Trophoblast cell (in vitro differentiated cells and primary cell): ENCODE measurements at regions not wholly inside any gene's neighbourhood (a gene's known extent, or its start where the extent isn't known, plus 50 kb on each side); places are given as distances from the start of the nearest gene placed in this dataset.

Source experiments
- DNase-seq, 2 donors: peaks; one replicate each; pipeline ENCODE4 v3.0.0-alpha.2; 2016
- H2AFZ ChIP-seq: 2 replicates; pipeline ENCODE4 v1.6.1; 2013; ENCODE audit warnings: low read length, moderate library complexity, mild to moderate bottlenecking; ENCODE audit not compliant: insufficient read depth, poor library complexity
- H2AK5ac ChIP-seq: 2 replicates; pipeline ENCODE4 v1.6.1; 2013; ENCODE audit warnings: mild to moderate bottlenecking, low read length
- H2BK120ac ChIP-seq: 2 replicates; pipeline ENCODE4 v1.6.1; 2013; ENCODE audit warnings: low read length, mild to moderate bottlenecking, moderate library complexity; ENCODE audit not compliant: insufficient read depth, poor library complexity
- H2BK12ac ChIP-seq: 2 replicates; pipeline ENCODE4 v1.6.1; 2013; ENCODE audit warnings: mild to moderate bottlenecking, low read length, moderate library complexity
- H2BK5ac ChIP-seq: 2 replicates; pipeline ENCODE4 v1.6.1; 2013; ENCODE audit warnings: low read length, low read depth, moderate library complexity, mild to moderate bottlenecking; ENCODE audit not compliant: poor library complexity
- H3K14ac ChIP-seq: 2 replicates; pipeline ENCODE4 v1.6.1; 2013; ENCODE audit warnings: mild to moderate bottlenecking, low read length
- H3K18ac ChIP-seq: 2 replicates; pipeline ENCODE4 v1.6.1; 2013; ENCODE audit warnings: mild to moderate bottlenecking, low read length
- H3K23ac ChIP-seq: 2 replicates; pipeline ENCODE4 v1.6.1; 2013; ENCODE audit warnings: low read length
- H3K27ac ChIP-seq: 2 replicates; pipeline ENCODE4 v1.5.1; 2013; ENCODE audit warnings: low read depth, mild to moderate bottlenecking, inconsistent platforms, low read length, moderate library complexity
- H3K27me3 ChIP-seq: 2 replicates; pipeline ENCODE4 v1.6.1; 2013; ENCODE audit warnings: inconsistent platforms, mild to moderate bottlenecking, low read length, moderate library complexity; ENCODE audit not compliant: insufficient read depth
- H3K36me3 ChIP-seq, 2 experiments: 1 replicate in 1 of 2; 2 replicates in 1 of 2; pipeline ENCODE4 v1.6.1; 2013; ENCODE audit warnings: low read length in 2 of 2, mild to moderate bottlenecking in 2 of 2, moderate library complexity in 1 of 2; ENCODE audit not compliant: insufficient read depth in 2 of 2, control insufficient read depth in 1 of 2
- H3K4ac ChIP-seq: 2 replicates; pipeline ENCODE4 v1.6.1; 2013; ENCODE audit warnings: low read depth, mild to moderate bottlenecking, low read length, moderate library complexity
- H3K4me1 ChIP-seq, 2 experiments: 1 replicate in 1 of 2; 2 replicates in 1 of 2; pipeline ENCODE4 v1.6.1; 2013; ENCODE audit warnings: low read length in 2 of 2, mild to moderate bottlenecking in 2 of 2, moderate library complexity in 1 of 2; ENCODE audit not compliant: insufficient read depth in 2 of 2, control insufficient read depth in 1 of 2
- H3K4me2 ChIP-seq: 2 replicates; pipeline ENCODE4 v1.6.1; 2013; ENCODE audit warnings: inconsistent platforms, mild to moderate bottlenecking, low read length, moderate library complexity
- H3K4me3 ChIP-seq: 2 replicates; pipeline ENCODE4 v1.5.1; 2013; ENCODE audit warnings: mild to moderate bottlenecking, low read depth, low read length, inconsistent platforms
- H3K79me1 ChIP-seq: one replicate; pipeline ENCODE4 v1.6.1; 2013; ENCODE audit warnings: low read length
- H3K79me2 ChIP-seq: 2 replicates; pipeline ENCODE4 v1.6.1; 2013; ENCODE audit warnings: low read length, mild to moderate bottlenecking; ENCODE audit not compliant: control insufficient read depth, insufficient read depth, poor library complexity
- H3K9ac ChIP-seq: 2 replicates; pipeline ENCODE4 v1.6.1; 2013; ENCODE audit warnings: mild to moderate bottlenecking, low read length
- H3K9me3 ChIP-seq: 2 replicates; pipeline ENCODE4 v1.6.1; 2013; ENCODE audit warnings: low read depth, mild to moderate bottlenecking, control low read depth, inconsistent platforms, low read length; ENCODE audit not compliant: insufficient read depth
- H4K12ac ChIP-seq: 2 replicates; pipeline ENCODE4 v1.6.1; 2013; ENCODE audit warnings: low read depth, mild to moderate bottlenecking, low read length, moderate library complexity
- H4K8ac ChIP-seq: 2 replicates; pipeline ENCODE4 v1.6.1; 2013; ENCODE audit warnings: low read depth, mild to moderate bottlenecking, low read length, moderate library complexity
- H4K91ac ChIP-seq: one replicate; pipeline ENCODE4 v1.6.1; 2013; ENCODE audit warnings: low read depth, mild to moderate bottlenecking, low read length, moderate library complexity
- WGBS: extraction: QIAGEN DNeasy Blood & Tissue Kit; methylation state at CpG from one replicate; pipeline ENCODE4 v1.1.7; 2013; ENCODE audit warnings: missing lambda C conversion rate; ENCODE audit not compliant: insufficient read length, insufficient coverage; ENCODE audit errors: extremely low coverage; 5-methylcytosine and 5-hydroxymethylcytosine counted together

DNA sequence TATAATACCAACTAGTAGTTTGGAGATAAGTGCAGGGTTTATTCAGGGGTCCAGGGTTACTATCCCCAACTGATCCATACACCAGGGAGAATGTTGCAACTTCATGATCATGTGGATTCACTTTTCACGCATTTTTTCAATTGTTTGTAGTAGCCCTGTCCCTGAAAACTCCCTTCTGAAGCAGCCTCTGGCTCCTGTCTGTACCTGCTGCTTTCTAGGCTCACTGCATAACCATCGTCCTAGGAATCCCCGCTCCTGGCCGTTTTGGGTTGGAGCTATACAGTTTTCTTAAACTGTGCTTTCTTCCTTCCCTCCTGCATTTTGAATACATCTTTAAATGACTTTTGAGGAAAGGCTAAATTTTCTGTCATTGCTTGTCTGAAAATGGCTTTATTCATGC is 154.1 kb downstream of the SDHAF3 start:
- H4K91ac ChIP-seq = no peak overlapping the region
- no peaks in the 10 kb centered on the region for H3K79me2 ChIP-seq
- no peak overlapping the region for H2AFZ ChIP-seq
- no peaks in the 10 kb centered on the region for H3K79me1 ChIP-seq
- no peak overlapping the region for H4K8ac ChIP-seq
- DNase-seq = no peak
- no peaks in the 10 kb centered on the region for H3K27me3 ChIP-seq
- H3K27ac ChIP-seq = no peak overlapping the region
- H2BK12ac ChIP-seq = no peak overlapping the region
- H2BK5ac ChIP-seq = no peak overlapping the region
- no peak overlapping the region for H3K4me3 ChIP-seq
- H3K4ac ChIP-seq = no peak overlapping the region
- no peaks in the 10 kb centered on the region for H3K9me3 ChIP-seq
- no peaks in the 10 kb centered on the region for H3K4me1 ChIP-seq
- no peak overlapping the region for H3K9ac ChIP-seq
- H2AK5ac ChIP-seq = no peak overlapping the region
- no peak overlapping the region for H4K12ac ChIP-seq
- no peak overlapping the region for H3K14ac ChIP-seq
- WGBS = no CpG with 5 or more reads among the region's 4 CpGs
- no peak overlapping the region for H3K4me2 ChIP-seq
- no peak overlapping the region for H3K18ac ChIP-seq
- H3K23ac ChIP-seq = no peak overlapping the region
- no peak overlapping the region for H2BK120ac ChIP-seq
- no peaks in the 10 kb centered on the region for H3K36me3 ChIP-seq

DNA sequence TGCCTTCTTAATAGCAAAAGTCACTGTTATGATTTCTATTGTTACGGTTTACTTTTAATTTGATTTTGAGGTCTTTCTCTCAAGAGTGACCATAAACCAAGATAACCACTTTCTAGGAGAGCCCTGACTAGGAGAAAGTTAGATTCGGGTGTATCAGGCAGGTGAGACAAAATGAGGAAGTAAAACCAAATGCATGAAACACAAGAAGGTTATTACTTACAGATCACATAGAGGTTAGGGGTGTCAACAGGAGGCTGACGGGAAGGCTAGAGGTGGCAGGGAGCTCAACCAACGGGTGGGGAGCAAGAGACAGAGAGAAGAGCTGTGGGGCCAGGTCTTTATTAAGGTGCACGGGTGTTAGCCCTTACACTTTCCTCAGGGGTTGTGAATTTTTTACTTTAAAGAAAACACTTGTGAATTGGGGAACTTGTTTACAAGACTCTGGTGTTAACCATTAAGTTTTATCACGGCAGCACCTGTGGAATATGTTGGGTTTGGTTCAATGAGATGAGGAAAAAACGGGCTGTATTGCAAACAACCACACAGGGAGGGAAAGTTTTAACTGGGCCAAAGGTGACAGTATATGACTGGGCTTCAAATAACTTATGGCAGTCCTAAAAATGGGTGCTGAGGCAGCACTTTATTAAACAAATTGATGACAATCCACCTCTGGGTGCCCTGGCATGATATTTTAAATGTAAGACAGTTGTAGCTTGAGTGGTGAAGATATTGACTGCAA is 154.9 kb downstream of the SDHAF3 start:
- Histone ChIP-seq H2BK12ac (no peak overlapping the region), H3K4me3 (no peak overlapping the region), H2AFZ (no peak overlapping the region), H3K9me3 (no peaks in the 10 kb centered on the region), H2BK120ac (no peak overlapping the region), H3K27ac (no peak overlapping the region), H3K79me2 (no peaks in the 10 kb centered on the region), H4K91ac (no peak overlapping the region), H3K4ac (no peak overlapping the region), H3K4me1 (no peaks in the 10 kb centered on the region), H2BK5ac (no peak overlapping the region), H4K8ac (no peak overlapping the region), H3K36me3 (no peaks in the 10 kb centered on the region), H4K12ac (no peak overlapping the region), H3K4me2 (no peak overlapping the region), H3K23ac (no peak overlapping the region), H3K27me3 (no peaks in the 10 kb centered on the region), H3K18ac (no peak overlapping the region), H2AK5ac (no peak overlapping the region), H3K14ac (no peak overlapping the region), H3K79me1 (no peaks in the 10 kb centered on the region), H3K9ac (no peak overlapping the region)
- no CpG with 5 or more reads among the region's 7 CpGs for WGBS
- no peak for DNase-seq

DNA sequence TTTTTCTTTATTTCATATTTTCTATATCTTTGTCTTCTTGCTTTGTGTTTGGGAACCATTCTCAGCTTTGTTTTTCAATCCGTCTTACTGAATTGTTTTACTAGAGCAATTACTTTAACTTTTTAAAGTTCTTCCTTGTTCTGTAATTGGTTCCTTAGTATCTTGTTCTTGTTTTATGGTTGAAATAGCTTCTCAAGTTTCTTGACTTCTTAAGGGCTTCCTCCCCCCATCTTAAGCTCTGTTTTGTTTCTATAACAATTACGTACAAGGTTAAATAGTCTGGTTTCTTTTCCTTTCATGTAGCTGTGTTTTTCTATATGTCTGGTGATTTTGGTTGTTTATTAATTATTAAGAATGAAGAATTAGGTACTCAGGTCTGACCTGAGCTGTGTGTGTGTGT is 158.0 kb downstream of the SDHAF3 start:
- WGBS = no CpG with 5 or more reads among the region's 2 CpGs
- no peaks in the 10 kb centered on the region for H3K79me1 ChIP-seq
- H3K4me3 ChIP-seq = no peak overlapping the region
- no peak overlapping the region for H2BK120ac ChIP-seq
- H4K12ac ChIP-seq = no peak overlapping the region
- H2BK12ac ChIP-seq = no peak overlapping the region
- H3K4me1 ChIP-seq = no peaks in the 10 kb centered on the region
- no peaks in the 10 kb centered on the region for H3K27me3 ChIP-seq
- H3K36me3 ChIP-seq = no peaks in the 10 kb centered on the region
- no peak overlapping the region for H4K8ac ChIP-seq
- H4K91ac ChIP-seq = no peak overlapping the region
- H3K79me2 ChIP-seq = no peaks in the 10 kb centered on the region
- no peak overlapping the region for H3K9ac ChIP-seq
- DNase-seq = no peak
- H2AK5ac ChIP-seq = no peak overlapping the region
- no peak overlapping the region for H3K18ac ChIP-seq
- H3K23ac ChIP-seq = no peak overlapping the region
- no peaks in the 10 kb centered on the region for H3K9me3 ChIP-seq
- no peak overlapping the region for H2AFZ ChIP-seq
- no peak overlapping the region for H2BK5ac ChIP-seq
- no peak overlapping the region for H3K4ac ChIP-seq
- no peak overlapping the region for H3K14ac ChIP-seq
- H3K4me2 ChIP-seq = no peak overlapping the region
- H3K27ac ChIP-seq = no peak overlapping the region

- H2BK5ac ChIP-seq = no peak overlapping the region
- H2BK120ac ChIP-seq = no peak overlapping the region
- no peaks in the 10 kb centered on the region for H3K79me1 ChIP-seq
- no peak overlapping the region for H4K8ac ChIP-seq
- no peak overlapping the region for H3K27ac ChIP-seq
- no peak overlapping the region for H2BK12ac ChIP-seq
- no peak overlapping the region for H3K4me2 ChIP-seq
- H3K18ac ChIP-seq = no peak overlapping the region
- H4K91ac ChIP-seq = no peak overlapping the region
- no peak overlapping the region for H4K12ac ChIP-seq
- no peaks in the 10 kb centered on the region for H3K9me3 ChIP-seq
- no CpG with 5 or more reads among the region's 5 CpGs for WGBS
- H3K4me1 ChIP-seq = no peaks in the 10 kb centered on the region
- no peaks in the 10 kb centered on the region for H3K27me3 ChIP-seq
- no peak overlapping the region for H2AK5ac ChIP-seq
- no peaks in the 10 kb centered on the region for H3K36me3 ChIP-seq
- H3K4ac ChIP-seq = no peak overlapping the region
- no peak overlapping the region for H3K4me3 ChIP-seq
- no peak overlapping the region for H3K23ac ChIP-seq
- H3K79me2 ChIP-seq = no peaks in the 10 kb centered on the region
- H3K9ac ChIP-seq = no peak overlapping the region
- H2AFZ ChIP-seq = no peak overlapping the region
- DNase-seq = no peak
- H3K14ac ChIP-seq = no peak overlapping the region
Measured at GRCh38 chr7:97280950-97281349, 163.5 kb downstream of the SDHAF3 start.
